ENCODE measurements at regions not wholly inside any gene's neighbourhood (a gene's known extent, or its start where the extent isn't known, plus 50 kb on each side); places are given as distances from the start of the nearest gene placed in this dataset.

DNA sequence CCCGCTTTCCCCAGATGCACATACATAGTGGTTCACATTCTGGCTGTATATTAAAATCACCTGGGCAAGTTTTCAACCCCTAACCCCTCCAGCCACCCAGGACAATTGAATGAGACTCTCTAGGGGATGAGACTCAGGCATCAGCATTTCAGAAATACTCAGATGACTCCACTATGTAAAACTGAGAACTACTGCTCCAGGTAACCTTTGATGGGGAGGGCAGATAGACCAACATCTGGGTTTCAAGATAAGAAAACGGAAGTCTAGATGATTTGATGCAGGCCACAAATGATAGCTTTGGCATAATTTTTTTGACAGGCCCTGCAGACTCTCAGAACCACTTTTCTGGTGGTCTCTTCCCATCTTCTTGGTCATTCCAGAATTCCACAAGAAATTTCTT lies 341.1 kb downstream of the EMP1 start:
- Histone ChIP-seq H3K27ac (ENCODE audit: low read depth, low read length, poor library complexity, severe bottlenecking) (no peak overlapping the region), H4K20me1 (ENCODE audit: insufficient read depth, low read length) (no peaks in the 10 kb centered on the region), H3K4me1 (ENCODE audit: insufficient read depth, low read length, severe bottlenecking) (peaks cover 13% of the 10 kb centered on the region), H3K4me3 (ENCODE audit: low read depth, low read length, poor library complexity, severe bottlenecking) (no peak overlapping the region), H3K79me2 (ENCODE audit: insufficient read depth, low read length) (no peaks in the 10 kb centered on the region), H3K9ac (ENCODE audit: low read length) (no peak overlapping the region), H3F3A (ENCODE audit: insufficient read depth, low read length) (no peaks in the 10 kb centered on the region), H3K27me3 (ENCODE audit: insufficient read depth, low read length) (no peaks in the 10 kb centered on the region), H3K36me3 (ENCODE audit: insufficient read depth, low read length) (no peaks in the 10 kb centered on the region), H3K9me2 (ENCODE audit: low read depth, low read length) (no peaks in the 10 kb centered on the region), H2AFZ (ENCODE audit: low read length) (no peak overlapping the region), H3K4me2 (ENCODE audit: low read length) (no peak overlapping the region), H3K9me3 (ENCODE audit: low read length) (no peaks in the 10 kb centered on the region)
- TF ChIP-seq, protein P1, sequence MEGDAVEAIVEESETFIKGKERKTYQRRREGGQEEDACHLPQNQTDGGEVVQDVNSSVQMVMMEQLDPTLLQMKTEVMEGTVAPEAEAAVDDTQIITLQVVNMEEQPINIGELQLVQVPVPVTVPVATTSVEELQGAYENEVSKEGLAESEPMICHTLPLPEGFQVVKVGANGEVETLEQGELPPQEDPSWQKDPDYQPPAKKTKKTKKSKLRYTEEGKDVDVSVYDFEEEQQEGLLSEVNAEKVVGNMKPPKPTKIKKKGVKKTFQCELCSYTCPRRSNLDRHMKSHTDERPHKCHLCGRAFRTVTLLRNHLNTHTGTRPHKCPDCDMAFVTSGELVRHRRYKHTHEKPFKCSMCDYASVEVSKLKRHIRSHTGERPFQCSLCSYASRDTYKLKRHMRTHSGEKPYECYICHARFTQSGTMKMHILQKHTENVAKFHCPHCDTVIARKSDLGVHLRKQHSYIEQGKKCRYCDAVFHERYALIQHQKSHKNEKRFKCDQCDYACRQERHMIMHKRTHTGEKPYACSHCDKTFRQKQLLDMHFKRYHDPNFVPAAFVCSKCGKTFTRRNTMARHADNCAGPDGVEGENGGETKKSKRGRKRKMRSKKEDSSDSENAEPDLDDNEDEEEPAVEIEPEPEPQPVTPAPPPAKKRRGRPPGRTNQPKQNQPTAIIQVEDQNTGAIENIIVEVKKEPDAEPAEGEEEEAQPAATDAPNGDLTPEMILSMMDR (IDR thresholded peaks at IDR 0.05; ENCODE audit: low read length) = no peak
- no peak for TF ChIP-seq EZH2 (IDR thresholded peaks at IDR 0.05; ENCODE audit: borderline replicate concordance, low read length)

DNA sequence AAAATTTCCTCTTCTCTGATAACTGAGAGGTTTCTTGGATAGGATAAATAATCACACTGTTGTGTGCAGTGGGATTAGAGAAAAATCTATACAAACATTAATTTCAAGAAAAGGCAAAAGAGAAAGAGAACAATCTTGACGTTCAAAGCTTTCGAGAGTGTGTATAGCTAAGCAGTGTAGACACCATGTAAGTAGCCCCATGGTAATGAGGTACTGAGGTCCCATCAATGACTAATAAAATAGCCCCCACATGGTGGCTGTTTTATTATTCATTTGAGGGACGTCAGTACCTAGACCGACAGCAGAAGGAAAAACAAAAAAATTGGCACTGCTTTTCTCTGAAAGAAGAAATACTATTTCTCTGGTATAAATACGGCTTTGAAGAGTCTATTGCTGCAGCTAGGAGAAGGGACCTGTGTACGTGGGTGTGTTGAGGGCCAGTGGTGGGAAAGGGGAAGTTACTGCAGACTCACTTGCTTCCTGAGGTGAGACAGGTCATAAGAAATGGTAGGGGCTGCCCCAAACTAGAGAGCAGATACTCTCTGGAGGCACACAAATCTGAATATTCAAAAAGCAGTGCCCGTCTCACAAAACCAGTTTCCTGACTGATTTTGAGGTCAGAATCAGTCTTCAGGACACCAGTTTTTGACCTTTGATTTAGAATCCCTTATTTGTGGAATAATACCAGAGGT lies 339.8 kb downstream of the EMP1 start:
- H3K9me2 ChIP-seq (ENCODE audit: low read depth, low read length) = no peaks in the 10 kb centered on the region
- no peaks in the 10 kb centered on the region for H3K79me2 ChIP-seq (ENCODE audit: insufficient read depth, low read length)
- no peaks in the 10 kb centered on the region for H3K9me3 ChIP-seq (ENCODE audit: low read length)
- H3K27me3 ChIP-seq (ENCODE audit: insufficient read depth, low read length) = no peaks in the 10 kb centered on the region
- no peak overlapping the region for H3K9ac ChIP-seq (ENCODE audit: low read length)
- H3K27ac ChIP-seq (ENCODE audit: low read depth, low read length, poor library complexity, severe bottlenecking) = no peak overlapping the region
- H3F3A ChIP-seq (ENCODE audit: insufficient read depth, low read length) = no peaks in the 10 kb centered on the region
- no peak overlapping the region for H2AFZ ChIP-seq (ENCODE audit: low read length)
- no peaks in the 10 kb centered on the region for H4K20me1 ChIP-seq (ENCODE audit: insufficient read depth, low read length)
- TF ChIP-seq, protein P1 (IDR thresholded peaks at IDR 0.05; ENCODE audit: low read length) = no peak
- no peak for TF ChIP-seq EZH2 (IDR thresholded peaks at IDR 0.05; ENCODE audit: borderline replicate concordance, low read length)
- peaks cover 13% of the 10 kb centered on the region for H3K4me1 ChIP-seq (ENCODE audit: insufficient read depth, low read length, severe bottlenecking)
- H3K4me2 ChIP-seq (ENCODE audit: low read length) = no peak overlapping the region
- H3K36me3 ChIP-seq (ENCODE audit: insufficient read depth, low read length) = no peaks in the 10 kb centered on the region
- no peak overlapping the region for H3K4me3 ChIP-seq (ENCODE audit: low read depth, low read length, poor library complexity, severe bottlenecking)

DNA sequence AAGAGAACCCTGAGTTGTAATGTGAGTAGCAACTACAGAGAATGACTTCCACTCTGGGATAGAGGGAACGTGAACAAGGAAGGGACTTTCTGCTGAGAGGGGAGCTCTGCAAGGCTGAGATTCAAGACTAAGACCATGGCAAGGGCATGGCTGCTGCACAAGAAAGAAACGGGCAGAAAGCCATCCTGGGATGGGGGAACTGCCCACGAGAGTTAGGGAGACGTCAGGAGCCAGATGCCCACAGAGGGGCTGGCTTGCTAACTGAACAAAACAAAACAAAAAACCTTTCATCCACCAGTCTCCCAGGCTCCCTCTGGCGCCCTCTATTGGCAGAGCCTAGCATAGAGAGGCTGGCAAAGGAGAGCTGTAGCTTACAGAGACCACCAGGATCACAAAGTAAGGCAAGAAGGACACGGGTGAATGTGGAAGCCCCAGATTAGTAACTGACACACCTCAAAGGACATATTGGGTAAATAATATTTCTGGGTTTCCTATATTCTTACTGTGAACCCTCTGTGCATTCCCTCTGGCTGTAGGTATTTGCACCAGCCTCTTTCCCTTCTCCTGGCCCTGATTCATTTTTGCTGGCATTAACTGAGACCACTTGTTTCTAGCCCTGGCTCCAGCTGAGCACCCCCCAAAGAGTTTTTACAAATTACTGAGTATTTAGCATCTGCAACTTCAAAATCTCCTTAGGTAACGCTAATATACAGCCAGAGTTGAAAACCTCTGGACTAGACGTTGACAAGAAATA lies 338.3 kb downstream of the EMP1 start:
- Histone ChIP-seq H3F3A (ENCODE audit: insufficient read depth, low read length) (no peaks in the 10 kb centered on the region), H3K27me3 (ENCODE audit: insufficient read depth, low read length) (no peaks in the 10 kb centered on the region), H2AFZ (ENCODE audit: low read length) (no peak overlapping the region), H3K4me3 (ENCODE audit: low read depth, low read length, poor library complexity, severe bottlenecking) (no peak overlapping the region), H3K79me2 (ENCODE audit: insufficient read depth, low read length) (no peaks in the 10 kb centered on the region), H4K20me1 (ENCODE audit: insufficient read depth, low read length) (no peaks in the 10 kb centered on the region), H3K4me1 (ENCODE audit: insufficient read depth, low read length, severe bottlenecking) (peaks cover 13% of the 10 kb centered on the region), H3K9ac (ENCODE audit: low read length) (no peak overlapping the region; the same call in 1 of the 2 replicates), H3K9me2 (ENCODE audit: low read depth, low read length) (no peaks in the 10 kb centered on the region), H3K27ac (ENCODE audit: low read depth, low read length, poor library complexity, severe bottlenecking) (no peak overlapping the region), H3K4me2 (ENCODE audit: low read length) (no peak overlapping the region; the same call in 1 of the 2 replicates), H3K36me3 (ENCODE audit: insufficient read depth, low read length) (no peaks in the 10 kb centered on the region), H3K9me3 (ENCODE audit: low read length) (no peaks in the 10 kb centered on the region)
- no peak for TF ChIP-seq EZH2 (IDR thresholded peaks at IDR 0.05; ENCODE audit: borderline replicate concordance, low read length)
- TF ChIP-seq, protein P1 (IDR thresholded peaks at IDR 0.05; ENCODE audit: low read length) = peak; percentile 90

All from OCI-LY1 (cell line).